GM21529 (cell line): ENCODE measurements at regions not wholly inside any gene's neighbourhood (a gene's known extent, or its start where the extent isn't known, plus 50 kb on each side); places are given as distances from the start of the nearest gene placed in this dataset.

Experiments
- ATAC-seq: cut with Tn5 transposase; IDR thresholded peaks from one replicate; pipeline ENCODE4 v1.9.1; 2021; ENCODE audit not compliant: unreplicated experiment

DNA sequence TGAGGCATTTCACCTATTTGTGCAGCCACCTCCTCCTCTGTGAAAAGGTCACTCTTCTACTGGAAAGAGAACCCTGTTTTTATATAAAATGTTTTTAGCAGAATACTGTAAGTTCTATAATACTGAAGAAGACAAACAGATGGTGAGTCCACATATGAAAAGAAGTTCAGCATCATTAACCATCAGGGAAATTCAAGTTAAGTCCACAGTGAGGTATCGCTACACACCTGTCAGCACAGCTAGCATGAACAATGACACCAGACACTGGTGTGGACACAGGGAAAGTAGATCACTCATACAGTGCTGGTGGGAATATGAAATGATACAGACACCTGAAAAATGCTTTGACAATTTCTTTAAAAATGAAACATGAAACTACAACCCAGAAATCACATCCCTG is 133.0 kb downstream of the MAD2L1 start:
- ATAC-seq: no peak

DNA sequence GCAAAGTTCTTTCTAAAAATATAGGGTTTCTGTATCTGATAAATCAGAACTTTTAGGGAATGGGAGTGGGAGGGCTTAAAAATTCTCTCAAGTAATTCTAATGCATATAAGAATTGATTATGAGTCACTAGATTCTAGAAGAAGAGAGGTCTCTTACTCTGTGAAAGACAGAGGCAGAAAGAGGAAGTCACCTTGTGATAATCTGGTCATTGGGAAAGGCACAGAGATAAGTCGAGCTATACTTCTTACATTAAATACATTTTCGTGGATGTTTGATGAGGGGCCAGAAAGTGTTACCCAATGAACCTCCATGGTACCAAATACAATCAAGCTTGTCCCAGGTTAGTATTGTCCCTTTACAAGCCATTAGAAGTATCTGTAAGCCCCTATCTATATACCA is 134.4 kb downstream of the MAD2L1 start:
- no peak for ATAC-seq

DNA sequence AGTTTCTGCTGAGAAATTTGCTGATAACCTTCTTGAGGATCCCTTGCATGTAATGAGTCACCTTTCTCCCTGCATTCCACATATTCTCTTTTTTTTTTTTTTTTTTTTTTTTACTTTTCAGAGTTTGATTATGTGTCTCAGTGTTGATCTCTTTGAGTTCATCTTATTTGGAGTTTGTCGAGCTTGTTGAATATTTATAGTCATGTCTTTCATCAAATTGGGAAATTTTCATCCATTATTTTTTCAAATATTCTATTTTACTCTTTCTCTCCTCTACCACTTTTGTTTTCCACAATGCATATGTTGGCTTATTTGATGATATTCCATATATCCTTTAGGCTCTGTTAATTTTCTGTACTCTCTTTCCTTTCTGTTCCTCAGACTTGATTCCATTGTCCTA is 136.1 kb downstream of the MAD2L1 start:
- ATAC-seq: no peak

DNA sequence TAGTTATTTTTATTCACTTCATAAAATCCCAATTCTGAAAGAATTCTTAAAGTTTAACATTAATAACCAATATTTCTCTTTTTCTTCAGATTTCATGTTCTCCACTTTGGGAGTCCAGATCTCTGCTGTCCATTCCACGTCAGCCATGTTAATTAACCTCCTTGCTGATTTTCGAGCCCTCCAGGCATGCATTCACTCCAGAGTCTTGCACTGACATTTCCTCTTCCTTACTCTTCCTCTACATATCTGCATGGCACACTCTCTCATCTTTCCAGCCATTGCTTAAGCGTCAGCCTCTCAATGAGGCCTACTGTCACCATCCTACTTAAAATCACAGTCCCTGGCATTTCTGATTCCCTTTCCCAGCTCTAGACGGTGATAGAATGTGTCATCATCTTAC is 144.8 kb downstream of the MAD2L1 start:
- ATAC-seq: no peak

DNA sequence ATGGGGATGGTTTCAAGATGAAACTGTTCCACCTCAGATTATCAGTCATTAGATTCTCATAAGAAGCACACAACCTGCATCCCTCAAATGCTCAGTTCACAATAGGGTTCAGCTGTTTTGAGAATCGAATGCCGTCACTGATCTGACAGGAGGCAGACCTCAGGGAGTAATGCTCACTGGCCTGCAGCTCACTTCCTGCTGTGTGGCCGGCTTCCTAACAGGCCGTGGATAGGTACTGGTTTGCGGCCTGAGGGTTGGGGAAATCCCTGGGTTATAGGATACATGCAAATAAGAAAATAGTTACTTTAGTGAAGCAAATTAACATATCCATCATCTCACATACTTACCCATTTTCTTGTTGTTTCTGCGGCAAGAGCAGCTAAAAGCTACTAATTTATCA is 160.4 kb downstream of the MAD2L1 start:
- ATAC-seq: no peak

DNA sequence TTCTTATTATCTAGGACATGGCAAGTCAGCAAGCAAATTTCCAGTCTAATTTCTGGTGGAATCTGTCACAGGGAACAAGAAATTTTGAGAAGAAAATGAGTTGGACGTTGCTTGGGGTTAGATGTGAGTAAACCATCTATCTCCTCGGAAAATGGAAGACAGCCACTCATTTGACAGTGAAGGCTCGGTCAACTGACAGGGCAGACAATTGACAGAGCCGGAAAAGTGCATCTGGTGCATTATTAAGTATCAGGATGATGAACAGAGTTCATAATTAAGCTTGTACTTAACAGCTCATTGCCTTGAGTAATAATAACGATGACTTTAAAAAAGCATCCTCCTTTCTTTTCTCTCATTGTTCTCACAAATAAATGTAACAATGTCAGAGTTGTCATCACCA is 168.4 kb downstream of the MAD2L1 start:
- ATAC-seq: no peak

DNA sequence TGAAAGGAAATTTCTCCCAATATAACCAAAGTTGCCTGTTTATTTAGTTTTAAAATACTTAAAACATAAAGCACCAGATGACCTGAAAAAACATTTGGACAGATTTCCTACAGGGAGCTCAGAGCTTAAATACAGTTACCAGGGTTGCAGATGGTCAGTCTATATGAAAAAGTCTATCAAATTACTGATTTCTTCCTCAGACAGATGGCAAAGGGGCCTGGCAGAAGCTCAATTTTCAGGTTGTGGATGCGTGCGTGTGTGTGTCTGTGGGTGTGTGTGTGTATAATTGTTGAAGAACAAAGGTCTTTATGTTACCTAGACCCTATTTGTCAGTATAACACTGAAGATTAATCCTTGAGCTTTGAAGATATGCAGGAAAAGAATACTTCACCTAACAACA is 169.4 kb downstream of the MAD2L1 start:
- ATAC-seq: no peak

DNA sequence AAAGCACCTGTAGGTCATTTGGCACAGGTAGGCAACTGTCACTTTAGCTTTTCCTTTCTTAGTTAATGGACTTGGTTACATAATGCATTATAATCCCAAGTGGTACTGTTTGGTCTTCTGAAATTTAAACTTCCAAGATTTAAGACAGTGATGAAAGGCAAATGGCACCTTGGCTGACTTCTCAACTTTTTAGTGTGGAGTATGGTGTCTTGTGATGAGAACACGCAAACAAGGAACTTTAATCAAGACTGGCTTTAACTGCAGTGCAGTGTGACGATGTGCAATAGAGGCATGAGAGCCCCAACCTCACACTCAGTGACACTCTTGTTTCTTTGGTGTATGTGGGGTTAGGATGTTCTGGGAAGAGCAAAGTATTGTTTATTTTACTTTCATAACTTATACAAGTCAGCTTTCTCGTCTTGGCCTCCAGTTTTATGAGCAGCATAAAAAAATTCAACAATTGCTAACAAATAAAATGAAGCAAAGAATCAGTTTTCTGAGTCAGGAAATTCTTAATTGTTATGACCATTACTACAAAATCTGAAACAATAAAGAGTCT is 171.9 kb downstream of the MAD2L1 start:
- ATAC-seq: no peak

DNA sequence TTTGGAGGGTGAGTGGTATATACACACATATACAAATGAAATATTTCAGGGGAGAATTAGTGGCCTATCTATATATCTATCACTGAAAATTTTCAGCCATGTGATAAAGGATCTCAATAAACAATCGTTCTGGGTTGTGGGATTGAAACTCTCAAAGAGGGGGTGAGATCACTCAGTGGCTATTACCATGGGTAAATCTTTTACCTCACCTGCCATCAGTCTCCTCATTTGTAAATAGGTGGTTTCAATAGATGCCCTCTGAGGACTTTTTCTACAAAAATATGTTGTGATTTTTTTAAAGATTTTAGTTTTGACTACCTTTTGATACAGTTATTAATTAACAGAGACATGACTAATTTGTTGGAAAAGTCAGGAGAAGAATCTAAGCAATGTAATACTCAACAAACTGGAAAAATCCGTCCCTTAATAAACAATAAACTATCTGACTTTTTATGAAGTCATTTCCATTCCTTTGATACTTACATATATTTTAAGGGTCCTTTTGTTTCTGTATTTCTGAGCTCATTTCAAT is 192.8 kb downstream of the MAD2L1 start:
- no peak for ATAC-seq

DNA sequence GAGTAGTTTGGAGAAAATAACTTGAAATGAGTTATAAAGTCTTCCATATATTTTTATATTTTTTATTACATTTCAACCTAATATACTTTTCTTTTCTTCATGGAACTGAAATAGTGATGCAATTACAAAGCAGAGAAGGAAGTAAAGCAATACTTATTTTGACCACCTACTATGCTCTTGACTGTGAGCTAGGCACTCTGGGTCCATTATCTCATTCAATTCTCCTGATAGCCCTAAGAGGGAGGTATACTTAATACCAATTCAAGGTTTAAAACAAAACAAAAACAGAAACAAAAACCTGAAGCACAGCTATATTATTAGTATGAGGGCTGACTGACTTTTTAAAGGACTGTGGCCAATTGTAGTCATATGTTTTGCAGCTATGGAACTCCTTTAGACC is 193.5 kb downstream of the MAD2L1 start:
- ATAC-seq: no peak

DNA sequence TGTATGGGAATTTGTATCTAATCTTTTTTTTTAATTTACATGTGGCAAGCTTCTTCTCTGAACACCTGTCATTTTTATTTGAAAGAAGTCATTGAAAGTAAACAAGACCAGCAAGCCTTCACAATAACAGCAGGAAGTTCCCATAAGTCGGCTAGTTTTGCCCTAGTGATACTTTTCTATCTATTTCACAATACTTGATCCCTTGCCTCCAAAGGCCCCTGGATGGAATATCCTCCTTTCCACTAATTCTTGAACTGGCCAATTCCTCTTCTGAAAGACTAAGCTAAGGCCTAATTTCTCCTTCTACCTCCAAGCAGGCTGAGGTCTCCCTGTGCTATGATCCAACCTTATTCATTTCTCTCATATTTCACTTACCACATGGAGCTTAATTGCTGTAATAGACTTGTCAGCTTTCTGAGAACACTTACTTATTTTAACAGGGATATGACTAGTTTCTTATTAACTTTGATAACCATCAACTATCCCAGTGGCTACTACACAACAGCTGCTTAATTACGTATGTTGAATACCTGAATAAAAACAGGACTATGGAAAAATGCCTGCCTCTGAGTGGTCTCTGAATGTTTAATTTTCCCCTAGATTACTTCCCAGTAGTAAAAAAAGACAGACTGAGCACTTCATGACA is 194.2 kb downstream of the MAD2L1 start:
- ATAC-seq: no peak

DNA sequence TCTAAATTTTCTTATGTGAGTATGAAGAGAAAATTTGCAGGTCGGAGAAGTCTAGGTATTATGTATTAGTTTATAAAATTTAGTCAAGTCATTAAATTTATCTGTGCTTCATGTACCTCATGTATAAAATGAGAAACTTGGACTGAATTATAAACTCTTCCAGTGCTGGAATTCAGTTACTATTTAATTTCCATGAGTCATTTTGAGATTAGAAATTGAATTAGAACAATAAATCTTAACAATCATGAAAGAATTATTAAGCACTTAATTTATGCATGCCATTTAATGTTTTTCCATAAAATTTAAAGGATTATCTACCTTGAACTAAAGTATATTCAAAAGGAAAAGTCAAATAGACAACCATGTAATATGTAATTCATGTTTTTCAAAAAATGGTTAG is 195.8 kb downstream of the MAD2L1 start:
- ATAC-seq: no peak

DNA sequence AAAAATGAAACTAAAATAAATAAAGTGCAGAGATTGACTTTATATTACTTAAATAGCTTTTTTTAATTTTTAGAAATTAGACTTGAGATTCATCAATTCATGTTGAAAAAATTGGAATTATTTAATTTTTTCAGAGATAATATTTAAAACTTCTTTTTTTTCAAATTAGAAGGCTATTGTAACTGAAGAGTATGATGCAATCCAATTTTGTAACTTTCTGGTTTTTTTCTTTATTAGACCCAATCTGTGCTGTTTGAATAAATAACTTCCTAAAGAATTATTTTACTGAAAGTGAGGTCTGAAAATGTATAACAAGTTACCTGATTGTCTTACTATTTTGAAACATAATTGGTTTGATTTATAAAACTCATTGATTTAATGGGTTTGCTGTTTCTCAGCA is 200.9 kb downstream of the MAD2L1 start:
- no peak for ATAC-seq

DNA sequence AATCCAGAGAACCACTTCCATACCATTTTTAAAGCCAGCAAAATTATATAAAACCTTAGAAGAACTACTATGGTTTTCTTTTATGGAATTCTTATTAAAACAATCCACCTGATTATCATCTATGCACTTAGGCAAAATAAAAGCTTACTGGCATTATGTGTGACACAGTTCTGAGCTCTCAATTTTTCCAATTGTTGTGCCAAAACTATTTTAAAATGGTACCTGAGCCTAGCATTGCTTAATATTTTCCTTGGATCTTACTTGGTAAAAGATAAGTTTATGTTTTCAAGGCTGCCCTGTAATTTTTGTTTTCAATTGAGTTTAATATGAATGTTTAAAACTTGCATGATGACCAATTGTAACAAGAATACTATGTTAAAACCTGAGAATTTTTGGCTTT is 201.3 kb downstream of the MAD2L1 start:
- ATAC-seq: no peak

DNA sequence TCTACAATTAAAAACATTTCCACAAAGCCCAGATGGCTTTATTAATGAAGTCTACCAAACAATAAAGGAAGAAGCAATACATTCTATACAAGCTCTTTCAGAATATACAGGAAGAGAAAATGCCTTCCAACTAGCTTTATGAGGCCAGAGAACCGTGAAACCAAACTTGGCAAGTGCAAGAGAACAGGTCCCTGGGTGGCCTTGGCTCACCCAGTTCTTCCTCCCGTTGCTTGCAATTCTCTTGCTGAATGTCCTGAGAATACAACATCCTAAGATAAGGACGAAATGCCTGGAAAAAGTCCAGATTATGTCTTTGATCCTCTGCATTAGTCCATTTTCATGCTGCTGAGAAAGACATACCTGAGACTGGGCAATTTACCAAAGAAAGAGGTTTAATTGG is 204.9 kb downstream of the MAD2L1 start:
- no peak for ATAC-seq

DNA sequence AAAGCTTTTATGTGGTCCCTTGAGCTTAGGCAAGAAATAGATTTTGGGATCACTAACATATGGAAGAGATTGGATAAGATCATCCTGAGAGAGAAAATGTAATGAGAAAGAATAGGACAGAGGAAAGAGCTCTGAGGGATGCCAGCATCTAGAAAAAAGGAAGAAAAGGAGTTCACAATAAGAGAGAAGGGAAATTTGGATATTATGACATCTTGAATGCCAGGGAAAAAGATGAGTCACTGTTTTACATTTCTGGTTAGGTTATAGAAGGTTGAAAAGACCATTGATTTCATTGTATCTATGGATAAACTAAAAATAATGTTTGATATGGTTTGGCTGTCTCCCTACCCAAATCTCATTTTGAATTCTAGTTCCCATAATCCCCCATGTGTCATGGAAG is 208.5 kb downstream of the MAD2L1 start:
- no peak for ATAC-seq

DNA sequence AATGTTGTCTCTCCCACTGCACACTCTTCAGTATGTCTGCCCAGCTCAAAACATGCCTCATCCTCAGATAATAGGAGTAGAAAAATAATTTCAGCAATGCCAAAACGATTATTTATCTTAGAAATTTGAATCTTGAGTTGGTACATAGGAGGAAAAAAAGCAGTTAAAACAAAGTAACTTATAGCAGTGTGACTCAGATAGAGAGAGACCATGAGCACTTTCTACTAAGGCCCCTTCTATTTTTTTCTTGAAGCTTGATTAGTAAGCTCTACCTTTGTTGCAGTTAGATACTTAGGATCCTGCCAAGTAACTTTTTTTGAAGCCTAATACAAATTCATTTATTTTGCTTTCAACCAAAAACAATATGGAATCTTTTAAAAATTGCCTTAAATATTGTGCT is 212.3 kb downstream of the MAD2L1 start:
- no peak for ATAC-seq

DNA sequence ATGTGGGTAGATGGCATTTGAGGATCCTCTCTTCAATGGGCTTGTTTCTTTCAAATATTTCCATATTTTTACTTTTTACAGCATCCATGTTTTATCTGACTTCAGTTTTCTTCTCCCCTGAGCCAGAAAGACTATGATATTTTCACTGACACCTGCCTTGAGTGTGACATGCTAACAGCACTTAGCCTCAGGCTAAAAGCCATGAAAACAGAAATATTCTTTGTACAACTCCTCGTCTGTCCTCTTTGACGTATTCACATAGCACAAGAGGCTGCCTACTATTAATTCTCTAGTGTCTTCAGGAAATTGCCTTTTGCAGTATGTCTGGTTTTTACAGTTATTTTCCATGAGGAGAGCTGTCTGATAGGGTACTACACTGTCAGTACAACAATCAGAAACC is 215.0 kb downstream of the MAD2L1 start:
- ATAC-seq: no peak

DNA sequence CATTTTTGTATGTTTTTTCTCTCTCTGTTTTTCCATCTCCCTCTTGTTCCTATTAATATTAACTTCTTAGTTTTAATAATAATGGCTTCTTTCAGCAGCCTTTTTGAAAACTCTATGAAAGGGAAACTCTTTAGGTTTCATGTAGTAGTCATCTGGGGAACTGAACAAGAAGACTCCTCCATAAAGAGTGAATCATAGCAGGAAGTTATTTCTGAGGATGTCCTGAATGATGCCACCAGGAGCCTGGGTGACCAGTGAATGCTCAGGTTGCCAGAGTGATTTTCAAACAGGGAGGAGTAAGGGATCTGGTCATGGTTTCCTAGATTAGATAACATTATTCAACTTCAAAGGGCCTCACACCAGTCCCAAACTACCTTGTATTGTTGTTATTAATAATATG is 212.8 kb upstream of the PDE5A start:
- no peak for ATAC-seq

DNA sequence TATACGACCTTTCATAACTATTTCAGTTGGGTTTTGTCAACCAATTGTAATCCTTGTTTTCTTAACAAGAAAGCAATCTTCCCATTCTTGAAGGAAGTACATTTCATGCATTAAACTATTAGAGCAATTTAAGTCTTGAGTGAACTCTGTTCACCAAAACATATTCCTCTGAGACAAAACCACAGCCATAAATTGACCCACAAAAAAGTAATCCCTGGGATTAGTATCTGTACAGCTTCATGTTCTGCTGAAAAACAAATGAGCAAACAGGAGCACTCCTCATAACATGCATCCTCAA is 207.0 kb upstream of the PDE5A start:
- ATAC-seq: no peak

DNA sequence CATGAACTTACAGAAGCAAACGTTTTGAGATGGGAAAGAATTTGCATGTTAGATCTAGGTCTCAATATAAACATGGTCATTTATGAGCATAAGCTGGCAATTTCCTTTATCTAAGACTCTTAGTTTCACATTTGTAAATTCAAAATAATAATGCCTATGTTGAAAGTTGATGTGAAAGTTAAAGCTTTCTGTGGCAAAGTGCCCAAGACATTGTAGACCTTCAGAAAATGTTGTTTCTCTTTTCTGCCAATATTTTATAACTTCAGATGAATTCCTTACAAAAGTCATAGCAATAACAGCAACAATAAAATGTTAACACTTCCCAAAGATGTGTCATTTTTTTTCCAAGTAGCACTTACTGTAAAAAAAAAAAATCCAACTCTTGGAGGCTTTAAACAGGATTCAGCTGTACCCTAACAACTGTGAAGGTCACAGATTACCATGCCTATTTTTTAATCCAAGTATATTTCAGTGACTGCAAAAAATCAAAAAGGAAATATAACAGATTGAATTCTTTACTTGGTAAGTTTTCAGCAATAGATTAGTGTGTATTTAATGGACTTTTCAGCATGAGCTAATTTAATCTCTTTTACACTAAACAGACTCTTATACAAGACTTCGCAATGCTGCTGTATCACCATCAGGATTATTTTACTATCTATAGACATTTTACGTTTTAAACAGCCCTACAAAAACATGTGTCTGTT is 206.5 kb upstream of the PDE5A start:
- no peak for ATAC-seq

DNA sequence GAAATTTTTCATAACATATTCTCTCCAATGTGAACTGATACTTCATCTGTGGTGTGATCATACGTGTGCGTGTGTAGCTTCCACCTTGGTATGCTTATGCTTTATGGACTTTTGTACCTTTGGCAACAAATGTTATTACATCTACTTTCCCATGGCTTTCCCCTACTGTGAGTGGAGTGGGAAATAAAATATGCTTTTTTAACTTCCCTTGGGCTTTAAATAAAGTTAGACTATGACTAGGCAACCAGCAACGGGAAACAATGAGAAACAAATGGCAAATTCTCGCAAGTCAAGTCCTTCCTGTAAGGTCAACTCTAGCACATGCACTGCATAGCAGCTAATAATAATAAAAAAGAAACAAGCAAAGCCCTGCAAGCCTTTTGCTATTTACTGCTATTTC is 205.0 kb upstream of the PDE5A start:
- no peak for ATAC-seq

DNA sequence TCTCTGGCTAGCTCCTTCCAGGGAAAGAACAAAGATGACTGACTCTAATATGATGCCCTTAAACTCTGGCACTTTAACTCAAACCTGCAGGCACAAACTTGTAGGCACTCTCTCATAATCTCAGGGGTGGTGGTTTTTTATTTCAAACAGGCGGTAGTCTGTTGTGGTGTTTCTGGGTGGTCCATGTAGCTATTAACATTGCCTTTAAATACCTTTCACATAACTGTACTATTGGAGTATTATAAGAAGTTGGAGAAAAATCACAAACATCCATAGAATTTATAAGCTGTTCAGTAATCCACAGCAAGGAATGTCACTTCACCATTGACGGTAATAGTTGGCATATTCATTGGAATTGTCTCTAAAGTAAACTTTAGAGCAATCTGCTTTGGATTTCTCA is 204.2 kb upstream of the PDE5A start:
- no peak for ATAC-seq
